Osteoblast (primary cell): ENCODE measurements at regions not wholly inside any gene's neighbourhood (a gene's known extent, or its start where the extent isn't known, plus 50 kb on each side); places are given as distances from the start of the nearest gene placed in this dataset.

Source experiments
- DNase-seq: peaks from one replicate; pipeline ENCODE4 v3.0.0; 2011; ENCODE audit warnings: low spot score, mixed read lengths; ENCODE audit not compliant: insufficient read length; ENCODE audit errors: missing footprints
- H2AFZ ChIP-seq: 2 replicates; pipeline ENCODE4 v1.6.0; 2011; ENCODE audit warnings: mild to moderate bottlenecking, low read length
- H3K27ac ChIP-seq: 2 replicates; pipeline ENCODE4 v1.5.1; 2011; ENCODE audit warnings: mild to moderate bottlenecking, low read depth, low read length, moderate library complexity
- H3K27me3 ChIP-seq: 2 replicates; pipeline ENCODE4 v1.6.0; 2012; ENCODE audit warnings: mild to moderate bottlenecking, control low read depth, inconsistent platforms, low read length, moderate library complexity; ENCODE audit not compliant: insufficient read depth
- H3K36me3 ChIP-seq: 2 replicates; pipeline ENCODE4 v1.5.1; 2011; ENCODE audit warnings: mild to moderate bottlenecking, low read length, control low read depth, moderate library complexity; ENCODE audit not compliant: insufficient read depth
- H3K4me1 ChIP-seq: 2 replicates; pipeline ENCODE4 v1.5.1; 2011; ENCODE audit warnings: mild to moderate bottlenecking, low read length, control low read depth, moderate library complexity; ENCODE audit not compliant: insufficient read depth
- H3K4me2 ChIP-seq: 2 replicates; pipeline ENCODE4 v1.6.0; 2011; ENCODE audit warnings: mild to moderate bottlenecking, low read length; ENCODE audit not compliant: insufficient read depth
- H3K4me3 ChIP-seq: fragments of 200-600 bp; sonication (generic); 3 replicates; pipeline ENCODE4 v1.5.1; 2012; ENCODE audit warnings: mild to moderate bottlenecking, low read length, inconsistent platforms; ENCODE audit not compliant: insufficient read depth
- H3K79me2 ChIP-seq: 2 replicates; pipeline ENCODE4 v1.6.0; 2012; ENCODE audit warnings: mild to moderate bottlenecking, low read length, control low read depth, inconsistent platforms; ENCODE audit not compliant: insufficient read depth
- H3K9me3 ChIP-seq: 2 replicates; pipeline ENCODE4 v1.5.1; 2011; ENCODE audit warnings: low read depth, low read length, control low read depth
- H4K20me1 ChIP-seq: 2 replicates; pipeline ENCODE4 v1.6.0; 2012; ENCODE audit warnings: mild to moderate bottlenecking, low read length, control low read depth; ENCODE audit not compliant: insufficient read depth
- TF ChIP-seq, protein P1 (sequence below): IDR thresholded peaks from 2 replicates; pipeline ENCODE4 v1.5.1; 2011; ENCODE audit warnings: mild to moderate bottlenecking, low read depth, low read length, moderate library complexity; ENCODE audit errors: extremely low read depth

DNA sequence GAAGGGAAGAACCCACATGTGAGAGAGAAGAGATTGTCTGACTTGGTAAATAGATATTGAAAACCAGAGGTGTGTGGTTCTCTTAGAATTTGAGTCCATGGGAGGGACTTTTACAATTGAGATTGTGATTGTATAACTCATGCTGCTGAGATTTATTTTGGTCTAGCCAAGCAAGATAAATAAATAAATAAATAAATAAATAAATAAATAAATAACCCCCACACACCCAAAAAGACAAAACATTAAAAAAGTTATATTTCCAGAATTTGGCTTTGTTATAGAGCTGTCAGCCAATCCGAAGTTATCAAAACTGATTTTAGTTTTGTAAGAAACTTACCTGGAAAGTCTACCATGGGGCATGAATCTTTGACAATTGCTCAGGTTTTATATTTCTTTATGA, 416.6 kb downstream of the ZSWIM6 start:
- Histone ChIP-seq H3K27me3 (no peaks in the 10 kb centered on the region), H3K36me3 (no peaks in the 10 kb centered on the region), H3K27ac (no peak overlapping the region), H3K4me1 (no peaks in the 10 kb centered on the region), H3K79me2 (no peaks in the 10 kb centered on the region), H3K4me2 (no peak overlapping the region), H3K9me3 (no peaks in the 10 kb centered on the region), H2AFZ (no peak overlapping the region), H3K4me3 (no peak overlapping the region), H4K20me1 (no peaks in the 10 kb centered on the region)
- no peak for DNase-seq
- TF ChIP-seq, protein P1, sequence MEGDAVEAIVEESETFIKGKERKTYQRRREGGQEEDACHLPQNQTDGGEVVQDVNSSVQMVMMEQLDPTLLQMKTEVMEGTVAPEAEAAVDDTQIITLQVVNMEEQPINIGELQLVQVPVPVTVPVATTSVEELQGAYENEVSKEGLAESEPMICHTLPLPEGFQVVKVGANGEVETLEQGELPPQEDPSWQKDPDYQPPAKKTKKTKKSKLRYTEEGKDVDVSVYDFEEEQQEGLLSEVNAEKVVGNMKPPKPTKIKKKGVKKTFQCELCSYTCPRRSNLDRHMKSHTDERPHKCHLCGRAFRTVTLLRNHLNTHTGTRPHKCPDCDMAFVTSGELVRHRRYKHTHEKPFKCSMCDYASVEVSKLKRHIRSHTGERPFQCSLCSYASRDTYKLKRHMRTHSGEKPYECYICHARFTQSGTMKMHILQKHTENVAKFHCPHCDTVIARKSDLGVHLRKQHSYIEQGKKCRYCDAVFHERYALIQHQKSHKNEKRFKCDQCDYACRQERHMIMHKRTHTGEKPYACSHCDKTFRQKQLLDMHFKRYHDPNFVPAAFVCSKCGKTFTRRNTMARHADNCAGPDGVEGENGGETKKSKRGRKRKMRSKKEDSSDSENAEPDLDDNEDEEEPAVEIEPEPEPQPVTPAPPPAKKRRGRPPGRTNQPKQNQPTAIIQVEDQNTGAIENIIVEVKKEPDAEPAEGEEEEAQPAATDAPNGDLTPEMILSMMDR, result no peak

DNA sequence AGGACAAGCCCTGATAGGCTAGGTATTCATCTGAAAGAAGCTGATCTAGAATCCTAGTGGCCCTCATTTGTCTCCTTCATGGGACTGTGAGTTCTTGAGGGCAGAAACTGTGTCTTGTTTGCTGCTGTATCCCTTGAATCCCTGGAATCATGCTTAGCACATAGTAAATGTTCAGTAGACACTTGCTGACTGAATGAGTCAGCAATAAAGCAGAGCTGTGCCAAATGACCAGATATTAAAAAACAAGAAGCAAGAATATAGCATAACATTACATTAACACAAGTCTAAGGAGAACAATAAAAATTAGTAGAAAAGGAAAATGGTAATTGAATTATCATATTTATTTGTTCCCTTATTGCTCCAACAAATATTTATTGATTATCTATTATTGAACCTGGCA, 420.5 kb downstream of the ZSWIM6 start:
- Histone ChIP-seq H3K4me2 (no peak overlapping the region), H2AFZ (no peak overlapping the region), H3K36me3 (no peaks in the 10 kb centered on the region), H4K20me1 (no peaks in the 10 kb centered on the region), H3K79me2 (no peaks in the 10 kb centered on the region), H3K9me3 (no peaks in the 10 kb centered on the region), H3K4me3 (no peak overlapping the region), H3K27me3 (no peaks in the 10 kb centered on the region), H3K4me1 (no peaks in the 10 kb centered on the region), H3K27ac (no peak overlapping the region)
- TF ChIP-seq, protein P1, result no peak
- no peak for DNase-seq

DNA sequence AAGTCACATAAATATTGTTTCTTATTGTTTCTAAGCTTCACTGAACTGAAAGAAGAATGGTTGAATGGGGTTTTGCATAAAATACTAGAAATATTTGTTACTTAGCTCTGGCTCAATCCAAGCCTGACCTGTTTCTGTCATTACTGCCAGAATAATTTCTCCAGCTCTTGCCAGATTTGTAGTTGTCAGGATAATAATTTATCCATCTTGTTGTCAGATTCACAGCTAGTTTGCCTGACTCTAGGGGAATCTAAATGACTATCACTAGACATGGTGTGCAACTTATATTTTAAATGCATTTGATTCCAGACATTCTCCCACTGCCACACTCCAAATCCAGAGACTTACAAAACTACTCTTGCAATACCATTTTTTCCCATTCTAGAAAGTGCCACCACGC, 422.7 kb downstream of the ZSWIM6 start:
- TF ChIP-seq, protein P1, result no peak
- Histone ChIP-seq H3K4me1 (no peaks in the 10 kb centered on the region), H3K4me3 (no peak overlapping the region), H4K20me1 (no peaks in the 10 kb centered on the region), H3K9me3 (no peaks in the 10 kb centered on the region), H3K36me3 (no peaks in the 10 kb centered on the region), H3K79me2 (no peaks in the 10 kb centered on the region), H3K4me2 (no peak overlapping the region), H2AFZ (no peak overlapping the region), H3K27me3 (no peaks in the 10 kb centered on the region), H3K27ac (no peak overlapping the region)
- DNase-seq, result no peak

DNA sequence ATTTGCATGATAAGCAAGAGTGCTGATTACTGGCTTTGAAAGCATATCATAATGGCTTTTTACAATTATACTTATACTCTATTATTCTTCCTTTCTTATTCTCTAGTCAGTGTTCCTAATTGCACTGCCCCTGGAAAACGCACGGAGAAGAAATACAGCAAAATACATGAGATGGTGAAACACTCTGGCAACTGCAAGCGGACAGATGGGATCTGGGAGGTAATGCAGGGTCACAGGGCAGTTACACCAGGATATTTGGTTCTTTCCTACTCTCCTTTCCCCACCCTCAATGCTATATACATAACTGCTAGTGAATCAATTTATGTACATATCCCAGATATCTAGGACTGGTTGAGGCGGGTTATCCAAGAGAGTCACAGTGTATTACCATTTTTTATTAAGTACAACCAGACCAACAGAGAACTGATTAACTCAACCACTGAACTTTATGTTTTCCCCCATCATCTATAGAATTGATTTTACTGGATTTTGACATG, 423.7 kb downstream of the ZSWIM6 start:
- no peak for DNase-seq
- Histone ChIP-seq H3K79me2 (no peaks in the 10 kb centered on the region), H3K4me2 (no peak overlapping the region), H4K20me1 (no peaks in the 10 kb centered on the region), H3K27ac (no peak overlapping the region), H3K4me3 (no peak overlapping the region), H3K9me3 (no peaks in the 10 kb centered on the region), H3K4me1 (no peaks in the 10 kb centered on the region), H3K27me3 (no peaks in the 10 kb centered on the region), H3K36me3 (no peaks in the 10 kb centered on the region), H2AFZ (no peak overlapping the region)
- TF ChIP-seq, protein P1, result no peak
